ENCODE measurements at regions not wholly inside any gene's neighbourhood (a gene's known extent, or its start where the extent isn't known, plus 50 kb on each side); places are given as distances from the start of the nearest gene placed in this dataset.

GRCh38 chr7:18366394-18366793 lies 129.2 kb upstream of the HDAC9 start:
- TF ChIP-seq POLR2A (IDR thresholded peaks at IDR 0.05; ENCODE audit: low read depth, low read length) = no peak
- TF ChIP-seq, protein P1, sequence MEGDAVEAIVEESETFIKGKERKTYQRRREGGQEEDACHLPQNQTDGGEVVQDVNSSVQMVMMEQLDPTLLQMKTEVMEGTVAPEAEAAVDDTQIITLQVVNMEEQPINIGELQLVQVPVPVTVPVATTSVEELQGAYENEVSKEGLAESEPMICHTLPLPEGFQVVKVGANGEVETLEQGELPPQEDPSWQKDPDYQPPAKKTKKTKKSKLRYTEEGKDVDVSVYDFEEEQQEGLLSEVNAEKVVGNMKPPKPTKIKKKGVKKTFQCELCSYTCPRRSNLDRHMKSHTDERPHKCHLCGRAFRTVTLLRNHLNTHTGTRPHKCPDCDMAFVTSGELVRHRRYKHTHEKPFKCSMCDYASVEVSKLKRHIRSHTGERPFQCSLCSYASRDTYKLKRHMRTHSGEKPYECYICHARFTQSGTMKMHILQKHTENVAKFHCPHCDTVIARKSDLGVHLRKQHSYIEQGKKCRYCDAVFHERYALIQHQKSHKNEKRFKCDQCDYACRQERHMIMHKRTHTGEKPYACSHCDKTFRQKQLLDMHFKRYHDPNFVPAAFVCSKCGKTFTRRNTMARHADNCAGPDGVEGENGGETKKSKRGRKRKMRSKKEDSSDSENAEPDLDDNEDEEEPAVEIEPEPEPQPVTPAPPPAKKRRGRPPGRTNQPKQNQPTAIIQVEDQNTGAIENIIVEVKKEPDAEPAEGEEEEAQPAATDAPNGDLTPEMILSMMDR (conservative IDR thresholded peaks at IDR 0.05; ENCODE audit: low read depth, low read length) = no peak
- TF ChIP-seq MAFK (IDR thresholded peaks at IDR 0.05; ENCODE audit: low read depth, low read length) = no peak
- no peak for TF ChIP-seq CEBPB (IDR thresholded peaks at IDR 0.05; ENCODE audit: low read depth, low read length)
- TF ChIP-seq, protein P2, sequence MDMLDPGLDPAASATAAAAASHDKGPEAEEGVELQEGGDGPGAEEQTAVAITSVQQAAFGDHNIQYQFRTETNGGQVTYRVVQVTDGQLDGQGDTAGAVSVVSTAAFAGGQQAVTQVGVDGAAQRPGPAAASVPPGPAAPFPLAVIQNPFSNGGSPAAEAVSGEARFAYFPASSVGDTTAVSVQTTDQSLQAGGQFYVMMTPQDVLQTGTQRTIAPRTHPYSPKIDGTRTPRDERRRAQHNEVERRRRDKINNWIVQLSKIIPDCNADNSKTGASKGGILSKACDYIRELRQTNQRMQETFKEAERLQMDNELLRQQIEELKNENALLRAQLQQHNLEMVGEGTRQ (IDR thresholded peaks at IDR 0.05; ENCODE audit: low read depth, low read length) = no peak
- TF ChIP-seq FOS (IDR thresholded peaks at IDR 0.05; ENCODE audit: low read depth, low read length) = no peak

Data from IMR-90 (cell line).